ENCODE measurements at regions not wholly inside any gene's neighbourhood (a gene's known extent, or its start where the extent isn't known, plus 50 kb on each side); places are given as distances from the start of the nearest gene placed in this dataset.

- no peak for DNase-seq
Observed at GRCh38 chr2:56102866-56103265, 80.9 kb upstream of the CCDC85A start.

DNA sequence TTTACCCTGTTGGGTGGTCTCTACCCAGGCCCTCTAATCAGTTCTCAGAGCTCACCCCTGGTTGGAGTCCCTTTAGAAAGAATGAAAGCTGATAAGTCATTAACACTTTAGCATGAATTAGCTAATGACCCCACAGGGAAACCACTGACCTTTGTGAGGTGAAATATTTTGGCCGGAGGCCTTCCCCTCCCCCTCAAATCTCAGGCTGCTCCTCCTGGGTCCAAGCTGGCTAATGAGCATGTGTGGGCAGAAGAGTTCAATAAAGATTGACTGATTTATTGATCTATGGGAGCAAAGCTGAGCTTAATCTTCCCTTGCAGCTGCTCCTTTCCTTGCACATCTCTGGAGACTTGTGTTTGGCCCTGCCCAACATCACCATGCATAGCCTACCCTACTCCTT is 78.8 kb upstream of the CCDC85A start:
- DNase-seq = no peak

- DNase-seq = no peak
Observed at GRCh38 chr2:56107502-56108220, 76.1 kb upstream of the CCDC85A start.

DNA sequence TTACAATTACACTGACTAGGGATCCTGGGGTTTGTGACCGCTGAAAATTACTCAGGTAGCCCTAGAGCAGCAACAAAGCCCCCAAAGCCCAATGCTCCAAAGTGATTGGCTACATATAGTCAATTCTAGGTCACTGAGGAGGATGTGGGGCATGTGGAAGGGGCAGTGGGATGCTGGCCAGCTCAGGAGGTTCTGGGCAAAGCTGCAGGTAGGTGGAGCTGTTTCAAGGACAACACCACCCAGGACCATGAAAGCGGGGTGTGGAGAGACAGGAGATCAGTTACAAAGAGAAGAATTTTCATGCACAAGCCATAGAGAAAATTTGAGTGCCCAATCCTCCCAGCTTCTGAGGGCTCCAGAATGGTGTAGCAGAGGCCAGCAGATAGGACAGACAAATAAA is 75.0 kb upstream of the CCDC85A start:
- no peak for DNase-seq

GRCh38 chr2:56109994-56110393 is 73.8 kb upstream of the CCDC85A start:
- no peak for DNase-seq

DNA sequence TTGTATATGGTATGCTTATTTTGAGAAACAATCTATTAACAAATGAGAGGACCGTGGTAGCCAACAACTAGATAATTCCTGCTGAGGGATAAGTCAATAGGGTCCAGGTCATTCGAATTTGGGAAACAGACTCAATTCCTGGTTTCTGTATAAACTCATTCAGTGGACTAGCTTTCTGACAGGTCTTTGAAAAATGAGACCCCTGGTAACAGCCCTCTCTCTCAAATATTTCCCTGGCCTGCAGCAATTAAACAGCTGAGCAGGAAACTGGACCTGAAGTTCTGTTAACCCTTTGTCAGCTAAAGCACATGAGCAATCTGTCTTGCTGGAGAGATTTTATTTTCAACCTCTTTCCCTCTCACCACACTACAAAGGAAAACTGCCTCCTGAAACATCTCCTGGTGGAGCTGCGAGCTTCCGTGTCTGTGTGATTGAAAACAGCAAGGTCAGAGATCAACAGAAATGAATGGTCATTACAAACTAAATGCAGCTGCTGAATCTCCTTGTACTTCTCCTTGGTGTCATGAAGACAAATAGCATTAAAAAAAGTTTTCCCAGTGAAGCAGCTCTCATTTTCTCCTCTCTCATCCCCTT is 70.3 kb upstream of the CCDC85A start:
- no peak for DNase-seq

DNA sequence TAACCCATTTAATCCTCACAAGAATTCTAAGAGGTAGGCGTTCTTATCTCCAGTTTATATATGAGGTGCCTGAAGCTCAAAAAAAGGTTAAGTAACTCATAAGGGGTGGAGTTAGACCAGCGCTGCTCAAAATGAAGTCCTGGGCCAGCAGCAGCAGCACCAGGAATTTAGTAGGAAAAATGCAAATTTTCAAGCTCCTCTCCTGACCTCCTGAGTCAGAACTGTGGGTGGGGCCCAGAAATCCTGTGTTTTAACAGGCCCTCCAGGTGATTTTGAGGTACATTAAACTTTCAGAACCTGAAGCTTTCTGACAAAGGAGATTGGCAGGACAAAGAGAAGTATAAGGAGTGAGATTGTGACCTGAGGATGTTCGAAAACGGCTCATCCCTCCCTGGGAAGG is 66.0 kb upstream of the CCDC85A start:
- no peak for DNase-seq

- DNase-seq = no peak
Observed at GRCh38 chr2:56118474-56118873, 65.3 kb upstream of the CCDC85A start.

DNA sequence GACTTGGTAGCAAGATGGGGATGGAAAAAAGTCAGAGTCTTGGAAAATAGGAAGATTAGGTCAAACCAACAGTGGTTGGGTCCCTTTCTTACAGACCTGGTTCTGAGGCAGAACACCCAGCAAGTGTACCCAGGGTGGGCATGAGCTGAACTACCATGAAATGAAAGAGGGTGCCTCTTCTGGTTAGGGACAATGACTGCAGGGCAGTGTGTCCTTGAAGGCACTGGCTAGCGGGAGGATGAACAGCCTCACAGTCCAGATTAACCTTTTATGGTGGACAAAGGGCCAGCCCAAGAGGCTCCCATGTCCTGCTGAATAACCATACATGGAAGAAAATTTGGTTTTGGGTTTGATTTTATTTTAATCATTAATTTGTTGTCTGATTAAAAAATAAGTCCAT is 61.8 kb upstream of the CCDC85A start:
- DNase-seq = no peak

- no peak for DNase-seq
Observed at GRCh38 chr2:56123538-56123937, 60.3 kb upstream of the CCDC85A start.

DNA sequence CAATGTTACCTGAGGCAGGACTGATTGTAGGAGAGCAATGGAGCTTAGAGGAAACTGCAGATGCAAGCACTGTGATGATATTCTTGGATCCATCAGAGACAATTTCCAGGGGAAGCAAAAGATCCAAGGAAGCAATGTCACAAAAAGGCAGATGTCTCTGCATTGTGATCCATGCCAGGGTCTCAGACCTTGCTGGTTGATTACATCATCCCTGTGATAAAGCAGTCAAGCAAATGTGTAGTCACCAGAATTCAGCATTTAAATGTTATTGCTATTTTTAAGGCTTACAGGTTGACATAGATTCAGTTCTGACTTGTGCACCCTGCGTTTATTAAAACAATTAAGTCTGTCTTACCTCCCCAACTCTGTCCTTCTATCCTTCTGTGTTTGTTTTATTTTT is 56.8 kb upstream of the CCDC85A start:
- DNase-seq = no peak

DNA sequence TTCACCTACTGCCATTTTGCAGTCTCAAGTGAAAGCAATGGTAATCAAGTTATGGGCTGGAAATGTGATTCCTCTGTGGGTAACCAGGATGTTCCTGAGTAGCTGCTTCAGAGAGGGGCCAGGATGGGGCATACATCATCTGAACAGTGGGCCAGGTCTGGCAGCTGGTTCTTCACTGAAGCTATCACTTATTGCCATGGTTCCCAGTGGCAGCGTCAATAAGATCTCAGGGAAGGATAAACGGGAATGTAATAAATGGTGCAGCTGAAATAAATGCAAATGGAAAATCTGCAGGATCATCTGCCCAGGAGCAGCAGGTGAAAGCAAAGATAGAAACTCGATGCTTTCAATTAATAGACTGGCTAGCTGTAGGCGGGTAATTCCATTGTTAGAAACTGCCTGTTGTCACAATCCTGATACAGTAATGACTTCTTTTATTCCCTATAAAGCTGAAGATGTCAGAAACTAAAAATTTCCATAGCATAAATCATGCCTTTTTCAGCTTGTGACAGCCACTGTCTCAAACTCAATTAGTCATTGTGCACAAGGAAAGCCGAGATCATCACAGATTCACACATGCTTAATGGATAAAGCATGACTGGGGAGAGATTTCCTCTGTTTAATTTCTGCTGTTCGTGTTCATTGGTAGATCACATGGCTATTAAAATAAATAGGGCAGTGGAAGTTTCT is 56.2 kb upstream of the CCDC85A start:
- DNase-seq = no peak

DNA sequence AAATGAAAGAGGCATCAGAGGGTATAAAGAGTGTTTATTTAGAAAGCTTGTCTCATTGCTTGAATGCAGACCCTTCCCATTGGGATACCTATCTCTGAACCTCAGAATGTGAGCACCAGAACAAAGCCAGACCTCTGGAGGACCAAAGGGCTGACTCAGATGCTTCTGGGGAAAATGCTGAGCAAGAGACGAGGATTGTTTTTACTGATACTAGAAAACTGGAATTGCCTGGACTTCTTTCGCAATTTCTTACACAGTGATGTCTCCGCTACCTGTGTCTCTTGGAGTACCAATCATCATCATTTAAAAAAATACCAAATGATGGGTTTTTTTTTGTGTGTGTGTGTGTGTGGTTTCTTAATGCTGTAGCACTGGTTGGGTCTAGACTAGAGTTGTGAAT is 55.6 kb upstream of the CCDC85A start:
- DNase-seq = no peak

- DNase-seq = peak; percentile 3
Observed at GRCh38 chr2:56130463-56131070, 53.2 kb upstream of the CCDC85A start.

GRCh38 chr2:56132138-56132537 is 51.7 kb upstream of the CCDC85A start:
- DNase-seq = peak; percentile 4

GRCh38 chr2:56133441-56133840 is 50.3 kb upstream of the CCDC85A start:
- no peak for DNase-seq

DNA sequence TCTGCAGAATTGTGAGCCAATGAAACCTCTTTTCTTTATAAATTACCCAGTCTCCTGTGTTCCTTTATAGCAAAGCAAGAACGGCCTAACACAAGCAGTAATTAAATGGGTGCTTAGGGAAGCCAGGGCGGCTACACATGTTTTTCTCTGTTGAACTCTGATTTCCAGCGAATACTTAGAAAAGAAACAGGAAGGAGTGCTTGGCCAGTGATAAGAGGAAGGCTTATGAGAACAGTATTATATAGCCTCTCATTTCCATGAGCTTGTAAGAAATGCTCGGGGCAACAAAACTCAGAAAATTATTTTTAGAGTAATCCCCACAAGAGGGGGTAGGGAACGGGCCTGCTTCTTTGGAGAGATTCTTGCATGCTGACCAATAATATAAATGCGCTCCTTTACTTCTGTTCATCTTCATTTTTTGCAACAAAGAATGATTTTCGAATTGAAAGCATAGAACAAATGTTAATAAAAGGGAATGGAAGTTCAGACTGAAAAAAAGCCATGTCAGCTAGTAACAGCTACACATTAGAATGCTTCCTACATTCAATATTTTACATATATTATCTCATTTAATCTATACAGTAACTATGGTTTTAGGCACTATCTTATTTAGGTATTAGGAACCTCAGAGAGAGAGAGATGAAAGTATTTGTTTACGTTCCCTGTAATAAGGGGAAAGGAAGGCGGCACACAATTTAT is 49.7 kb upstream of the CCDC85A start:
- no peak for DNase-seq

Measured in amniotic stem cell (primary cell).